ENCODE measurements at regions not wholly inside any gene's neighbourhood (a gene's known extent, or its start where the extent isn't known, plus 50 kb on each side); places are given as distances from the start of the nearest gene placed in this dataset.

DNA sequence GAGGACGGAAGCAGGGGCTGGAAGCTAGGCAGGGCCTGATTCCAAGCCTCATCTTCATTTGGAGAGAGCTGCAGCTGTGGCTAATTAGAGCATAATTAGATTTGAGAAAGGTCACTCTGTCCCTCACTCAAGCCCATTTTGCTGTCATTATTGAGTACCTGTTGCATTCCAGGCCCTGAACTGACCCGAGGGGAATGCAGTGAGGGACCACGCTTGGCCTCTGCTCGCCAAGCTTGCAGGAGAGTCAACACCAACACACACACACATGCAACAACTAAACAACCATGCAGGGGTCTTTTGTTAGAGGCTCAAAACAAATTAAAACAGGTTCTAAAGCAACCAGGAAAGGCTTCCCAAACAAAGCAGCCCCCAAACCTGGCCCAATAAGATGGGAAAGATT is 52.7 kb upstream of the MAMLD1 start:
- TF ChIP-seq POLR2AphosphoS5 (IDR thresholded peaks at IDR 0.05; ENCODE audit: low read depth, low read length) = no peak
- TF ChIP-seq POLR2A (IDR thresholded peaks at IDR 0.05; ENCODE audit: low read depth, low read length) = no peak
- no peak for TF ChIP-seq SPI1 (IDR thresholded peaks at IDR 0.05; ENCODE audit: low read depth, low read length)
- TF ChIP-seq POU2F2 (IDR thresholded peaks at IDR 0.05; ENCODE audit: low read depth, low read length) = no peak
- no peak for TF ChIP-seq TAF1 (IDR thresholded peaks at IDR 0.05; ENCODE audit: low read depth, low read length)
